GM23338 (cell line): ENCODE measurements at regions not wholly inside any gene's neighbourhood (a gene's known extent, or its start where the extent isn't known, plus 50 kb on each side); places are given as distances from the start of the nearest gene placed in this dataset.

Experiments used
- CREB1 ChIP-seq: fragments of 250-450 bp; sonication (Bioruptor Pico); IDR thresholded peaks from 2 replicates; pipeline ENCODE4 v1.5.0; 2020; ENCODE audit warnings: low read depth, mild to moderate bottlenecking, moderate library complexity
- EZH2 ChIP-seq: fragments of 200-600 bp; sonication (generic); IDR thresholded peaks from one replicate; pipeline ENCODE4 v1.8.0; 2017; ENCODE audit warnings: antibody characterized with exemption, mild to moderate bottlenecking, low read depth; ENCODE audit not compliant: unreplicated experiment
- EZH2phosphoT487 ChIP-seq: fragments of 200-600 bp; sonication (generic); IDR thresholded peaks from one replicate; pipeline ENCODE4 v1.8.1; 2018; ENCODE audit warnings: antibody characterized with exemption; ENCODE audit not compliant: unreplicated experiment
- JUNB ChIP-seq: IDR thresholded peaks from one replicate; pipeline ENCODE4 v1.6.1; 2016; ENCODE audit warnings: antibody characterized with exemption; ENCODE audit not compliant: unreplicated experiment
- POLR2AphosphoS5 ChIP-seq: IDR thresholded peaks from 2 replicates; pipeline ENCODE4 v1.6.1; 2016; ENCODE audit warnings: antibody characterized with exemption, low read depth
- REST ChIP-seq: IDR thresholded peaks from one replicate; pipeline ENCODE4 v1.6.1; 2018; ENCODE audit warnings: antibody characterized with exemption; ENCODE audit not compliant: unreplicated experiment
- ZNF114 ChIP-seq: fragments of 250-450 bp; sonication (Bioruptor Pico); IDR thresholded peaks from 2 replicates; pipeline ENCODE4 v1.5.0; 2020; ENCODE audit warnings: mild to moderate bottlenecking, moderate library complexity
- ZNF462 ChIP-seq: fragments of 250-450 bp; sonication (Bioruptor Pico); IDR thresholded peaks from 2 replicates; pipeline ENCODE4 v1.5.0; 2020; ENCODE audit warnings: mild to moderate bottlenecking, moderate library complexity
- TF ChIP-seq, protein P1 (sequence below), 2 experiments: fragments of 200-600 bp in 1 of 2; sonication (generic) in 1 of 2; conservative IDR thresholded peaks; 2 replicates each; pipeline versions ENCODE4 v1.5.1 to v1.6.1; 2016 to 2017; ENCODE audit warnings: antibody characterized with exemption in 2 of 2, low read depth in 2 of 2, mild to moderate bottlenecking in 2 of 2, moderate library complexity in 1 of 2

GRCh38 chr5:135173662-135174290 lies 139.7 kb upstream of the PITX1 start:
- TF ChIP-seq, protein P1, sequence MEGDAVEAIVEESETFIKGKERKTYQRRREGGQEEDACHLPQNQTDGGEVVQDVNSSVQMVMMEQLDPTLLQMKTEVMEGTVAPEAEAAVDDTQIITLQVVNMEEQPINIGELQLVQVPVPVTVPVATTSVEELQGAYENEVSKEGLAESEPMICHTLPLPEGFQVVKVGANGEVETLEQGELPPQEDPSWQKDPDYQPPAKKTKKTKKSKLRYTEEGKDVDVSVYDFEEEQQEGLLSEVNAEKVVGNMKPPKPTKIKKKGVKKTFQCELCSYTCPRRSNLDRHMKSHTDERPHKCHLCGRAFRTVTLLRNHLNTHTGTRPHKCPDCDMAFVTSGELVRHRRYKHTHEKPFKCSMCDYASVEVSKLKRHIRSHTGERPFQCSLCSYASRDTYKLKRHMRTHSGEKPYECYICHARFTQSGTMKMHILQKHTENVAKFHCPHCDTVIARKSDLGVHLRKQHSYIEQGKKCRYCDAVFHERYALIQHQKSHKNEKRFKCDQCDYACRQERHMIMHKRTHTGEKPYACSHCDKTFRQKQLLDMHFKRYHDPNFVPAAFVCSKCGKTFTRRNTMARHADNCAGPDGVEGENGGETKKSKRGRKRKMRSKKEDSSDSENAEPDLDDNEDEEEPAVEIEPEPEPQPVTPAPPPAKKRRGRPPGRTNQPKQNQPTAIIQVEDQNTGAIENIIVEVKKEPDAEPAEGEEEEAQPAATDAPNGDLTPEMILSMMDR (conservative IDR thresholded peaks at IDR 0.05; ENCODE audit: low read depth in 2 of 2) = no peak
- TF ChIP-seq REST (no peak), POLR2AphosphoS5 (no peak), EZH2phosphoT487 (no peak), EZH2 (no peak), JUNB (no peak), ZNF114 (CRISPR knock-in tag) (no peak), CREB1 (CRISPR knock-in tag) (no peak), ZNF462 (no peak)
